Activated B cell treated with CpG ODN at 0.5 μM for 24 hours (primary cell): ENCODE measurements at regions not wholly inside any gene's neighbourhood (a gene's known extent, or its start where the extent isn't known, plus 50 kb on each side); places are given as distances from the start of the nearest gene placed in this dataset.

Experiments used
- ATAC-seq: fragments of 200-7000 bp; cut with Tn5 transposase; one replicate; pipeline ENCODE4 v1.10.0; 2021; ENCODE audit warnings: low read depth, mild to moderate bottlenecking, moderate library complexity
- CTCF ChIA-PET: fragments of 350-600 bp; sonication (Branson Sonifier 250); formaldehyde crosslinking; loops from one replicate; lab custom pipeline; 2021; ENCODE audit warnings: antibody characterized with exemption; lab: Charles Lee
- POLR2A ChIA-PET: fragments of 350-600 bp; sonication (Branson Sonifier 250); formaldehyde crosslinking; loops from one replicate; lab custom pipeline; 2021; ENCODE audit warnings: antibody characterized with exemption; lab: Charles Lee
- DNase-seq: peaks from one replicate; pipeline ENCODE4 v3.0.0; 2022
- H3K27ac Mint-ChIP-seq: one replicate; pipeline ENCODE4 v1.8.0; 2020; ENCODE audit warnings: mixed read lengths
- H3K27me3 Mint-ChIP-seq: one replicate; pipeline ENCODE4 v1.8.0; 2021; ENCODE audit warnings: mixed read lengths
- H3K36me3 Mint-ChIP-seq: one replicate; pipeline ENCODE4 v1.8.0; 2021; ENCODE audit warnings: low read depth, mixed read lengths
- H3K4me1 Mint-ChIP-seq: one replicate; pipeline ENCODE4 v1.8.0; 2021; ENCODE audit warnings: mixed read lengths
- H3K4me3 Mint-ChIP-seq: one replicate; pipeline ENCODE4 v1.8.0; 2020; ENCODE audit warnings: mild to moderate bottlenecking, mixed read lengths
- H3K9me3 Mint-ChIP-seq: one replicate; pipeline ENCODE4 v1.8.0; 2020; ENCODE audit warnings: mixed read lengths
- intact Hi-C: fragments of 100-400 bp; cut with micrococcal nuclease; formaldehyde crosslinking; loops from one replicate; pipeline ENCODE4 v1.15.1; 2024
- TF ChIP-seq, protein P1 (sequence below): fragments of 200-600 bp; IDR thresholded peaks from one replicate; pipeline ENCODE4 v1.8.0; 2022; ENCODE audit warnings: antibody characterized with exemption, mild to moderate bottlenecking

GRCh38 chr13:104181526-104182231, 1115.5 kb upstream of the SLC10A2 start:
- Mint-ChIP-seq H3K4me1 (no peaks in the 10 kb centered on the region), H3K27ac (no peak overlapping the region), H3K9me3 (peaks cover 4% of the 10 kb centered on the region), H3K4me3 (no peak overlapping the region), H3K36me3 (no peaks in the 10 kb centered on the region), H3K27me3 (no peaks in the 10 kb centered on the region)
- TF ChIP-seq, protein P1, sequence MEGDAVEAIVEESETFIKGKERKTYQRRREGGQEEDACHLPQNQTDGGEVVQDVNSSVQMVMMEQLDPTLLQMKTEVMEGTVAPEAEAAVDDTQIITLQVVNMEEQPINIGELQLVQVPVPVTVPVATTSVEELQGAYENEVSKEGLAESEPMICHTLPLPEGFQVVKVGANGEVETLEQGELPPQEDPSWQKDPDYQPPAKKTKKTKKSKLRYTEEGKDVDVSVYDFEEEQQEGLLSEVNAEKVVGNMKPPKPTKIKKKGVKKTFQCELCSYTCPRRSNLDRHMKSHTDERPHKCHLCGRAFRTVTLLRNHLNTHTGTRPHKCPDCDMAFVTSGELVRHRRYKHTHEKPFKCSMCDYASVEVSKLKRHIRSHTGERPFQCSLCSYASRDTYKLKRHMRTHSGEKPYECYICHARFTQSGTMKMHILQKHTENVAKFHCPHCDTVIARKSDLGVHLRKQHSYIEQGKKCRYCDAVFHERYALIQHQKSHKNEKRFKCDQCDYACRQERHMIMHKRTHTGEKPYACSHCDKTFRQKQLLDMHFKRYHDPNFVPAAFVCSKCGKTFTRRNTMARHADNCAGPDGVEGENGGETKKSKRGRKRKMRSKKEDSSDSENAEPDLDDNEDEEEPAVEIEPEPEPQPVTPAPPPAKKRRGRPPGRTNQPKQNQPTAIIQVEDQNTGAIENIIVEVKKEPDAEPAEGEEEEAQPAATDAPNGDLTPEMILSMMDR: no peak
- intact Hi-C loops: no loop called here
- no peak for DNase-seq
- CTCF ChIA-PET: no interaction called here
- ATAC-seq: no peak
- POLR2A ChIA-PET: no interaction called here

DNA sequence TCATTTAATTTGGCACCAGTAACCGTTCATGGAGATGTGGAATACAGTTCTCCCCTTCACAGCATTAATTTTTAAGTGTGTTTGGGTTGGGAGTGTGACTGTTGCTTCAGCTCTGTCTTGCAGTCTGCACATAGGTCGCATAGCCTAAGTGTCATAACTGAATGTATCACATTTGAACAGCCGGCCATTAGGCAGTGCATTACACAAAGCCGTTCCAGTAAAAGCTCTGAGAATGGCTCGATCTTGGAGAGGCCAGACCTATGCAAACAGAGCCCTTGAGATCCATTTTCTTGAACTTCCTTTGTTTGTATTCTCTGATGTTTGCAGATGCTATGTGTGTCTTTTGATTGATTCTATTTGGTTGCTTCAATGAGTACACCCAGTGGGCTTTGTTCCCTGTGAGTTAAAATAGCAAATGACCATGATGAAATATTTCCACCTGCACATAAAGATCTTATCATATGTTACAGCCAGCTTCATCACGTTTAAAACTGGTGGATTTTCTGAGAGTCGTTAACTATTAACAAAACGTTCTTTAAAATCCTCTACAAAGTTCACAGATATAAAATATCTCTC, 1104.9 kb upstream of the SLC10A2 start:
- no peak for DNase-seq
- POLR2A ChIA-PET: no interaction called here
- no peak overlapping the region for H3K4me3 Mint-ChIP-seq

GRCh38 chr13:104163866-104164630, 1097.8 kb upstream of the SLC10A2 start:
- H3K9me3 Mint-ChIP-seq: peaks cover 2% of the 10 kb centered on the region
- ATAC-seq: no peak
- no peak overlapping the region for H3K4me3 Mint-ChIP-seq
- H3K27me3 Mint-ChIP-seq: no peaks in the 10 kb centered on the region
- CTCF ChIA-PET: no interaction called here
- intact Hi-C loops: no loop called here
- no peak for DNase-seq
- TF ChIP-seq, protein P1: no peak
- H3K36me3 Mint-ChIP-seq: no peaks in the 10 kb centered on the region
- POLR2A ChIA-PET: no interaction called here
- H3K27ac Mint-ChIP-seq: no peak overlapping the region
- H3K4me1 Mint-ChIP-seq: no peaks in the 10 kb centered on the region

More for the DNA sequence above, 1104.9 kb upstream of the SLC10A2 start:
- no peaks in the 10 kb centered on the region for H3K36me3 Mint-ChIP-seq
- H3K27ac Mint-ChIP-seq: no peak overlapping the region
- no peaks in the 10 kb centered on the region for H3K27me3 Mint-ChIP-seq
- H3K9me3 Mint-ChIP-seq: no peaks in the 10 kb centered on the region
- H3K4me1 Mint-ChIP-seq: no peaks in the 10 kb centered on the region
- CTCF ChIA-PET: no interaction called here
- ATAC-seq: no peak
- TF ChIP-seq, protein P1: no peak
- intact Hi-C loops: no loop called here

DNA sequence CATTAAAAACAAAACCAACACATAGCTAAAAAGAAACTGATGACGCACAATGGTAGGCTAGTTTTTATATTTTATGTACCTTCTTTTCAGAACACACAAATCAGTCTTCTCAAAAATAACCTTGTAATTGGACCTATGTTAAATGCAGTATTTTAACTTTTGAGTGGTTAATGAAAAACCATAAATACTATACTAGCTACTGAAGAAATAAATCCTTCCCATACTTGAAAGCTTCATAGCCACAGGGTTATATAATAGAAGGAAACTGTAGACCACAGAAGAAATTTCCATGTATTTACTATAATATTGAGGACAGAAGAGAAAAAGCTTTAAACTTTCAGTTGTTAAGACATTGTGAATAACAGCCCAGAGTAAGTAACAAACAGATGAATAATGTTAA, 1094.3 kb upstream of the SLC10A2 start:
- H3K27ac Mint-ChIP-seq: no peak overlapping the region
- CTCF ChIA-PET: no interaction called here
- ATAC-seq: no peak
- peaks cover 2% of the 10 kb centered on the region for H3K9me3 Mint-ChIP-seq
- no peaks in the 10 kb centered on the region for H3K36me3 Mint-ChIP-seq
- POLR2A ChIA-PET: no interaction called here
- intact Hi-C loops: no loop called here
- H3K4me1 Mint-ChIP-seq: no peaks in the 10 kb centered on the region
- DNase-seq: no peak
- no peak overlapping the region for H3K4me3 Mint-ChIP-seq
- TF ChIP-seq, protein P1: no peak
- no peaks in the 10 kb centered on the region for H3K27me3 Mint-ChIP-seq

DNA sequence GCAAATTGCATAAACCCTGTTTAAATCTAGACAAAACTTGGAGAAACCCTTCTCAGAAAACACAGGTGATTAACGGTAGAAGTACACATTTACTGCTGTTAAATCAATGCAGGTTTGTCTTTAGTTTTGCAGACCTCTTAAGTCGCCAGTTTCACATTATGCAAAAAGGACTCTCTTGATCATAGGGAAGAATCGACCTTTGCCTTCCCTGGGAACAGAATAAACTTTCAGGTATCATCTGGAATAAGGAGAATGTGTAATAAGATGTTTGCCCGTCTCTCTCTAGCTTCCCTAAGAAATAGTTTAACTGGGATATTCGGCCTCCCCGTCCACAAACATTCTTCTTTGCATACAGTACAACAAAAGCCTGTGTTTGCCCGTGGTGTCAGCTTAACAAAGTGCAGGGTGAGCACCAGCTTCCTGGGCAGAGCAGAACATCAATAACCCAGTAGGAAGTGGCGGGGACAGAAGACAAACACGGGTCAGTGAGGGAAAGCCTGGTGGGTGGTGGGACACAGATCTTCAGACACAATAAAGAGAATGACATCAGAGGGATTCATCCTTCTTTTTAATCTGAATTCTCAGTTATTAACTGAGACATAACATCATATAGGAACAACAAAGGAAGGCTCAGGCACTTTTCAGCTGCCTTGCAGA, 1077.7 kb upstream of the SLC10A2 start:
- Mint-ChIP-seq H3K36me3 (no peaks in the 10 kb centered on the region), H3K9me3 (no peaks in the 10 kb centered on the region), H3K4me3 (no peak overlapping the region), H3K4me1 (no peaks in the 10 kb centered on the region), H3K27me3 (no peaks in the 10 kb centered on the region), H3K27ac (no peak overlapping the region)
- ATAC-seq: no peak
- CTCF ChIA-PET: no interaction called here
- DNase-seq: no peak
- TF ChIP-seq, protein P1: no peak
- POLR2A ChIA-PET: no interaction called here
- intact Hi-C loops: no loop called here
